ENCODE measurements at regions not wholly inside any gene's neighbourhood (a gene's known extent, or its start where the extent isn't known, plus 50 kb on each side); places are given as distances from the start of the nearest gene placed in this dataset.

DNA sequence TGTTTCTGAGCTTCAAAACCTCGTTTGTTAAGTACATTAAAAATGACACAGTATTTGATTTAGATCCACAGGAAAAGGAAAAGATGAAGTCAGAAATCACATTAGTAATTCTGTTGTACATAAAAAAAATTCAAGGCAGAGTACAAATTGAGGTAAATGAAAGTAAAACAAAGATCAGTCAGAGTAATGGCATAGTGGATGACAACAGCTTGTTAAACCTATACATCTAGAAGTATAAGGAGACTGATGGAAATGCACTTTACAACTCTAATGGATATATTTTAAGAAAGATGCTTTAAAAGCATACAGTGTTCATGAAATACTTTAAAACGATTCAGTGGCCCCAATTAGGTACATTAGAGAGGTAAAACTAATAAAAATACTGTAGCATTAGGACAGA lies 631.3 kb upstream of the SEMA6A start:
- TF ChIP-seq, protein P1, sequence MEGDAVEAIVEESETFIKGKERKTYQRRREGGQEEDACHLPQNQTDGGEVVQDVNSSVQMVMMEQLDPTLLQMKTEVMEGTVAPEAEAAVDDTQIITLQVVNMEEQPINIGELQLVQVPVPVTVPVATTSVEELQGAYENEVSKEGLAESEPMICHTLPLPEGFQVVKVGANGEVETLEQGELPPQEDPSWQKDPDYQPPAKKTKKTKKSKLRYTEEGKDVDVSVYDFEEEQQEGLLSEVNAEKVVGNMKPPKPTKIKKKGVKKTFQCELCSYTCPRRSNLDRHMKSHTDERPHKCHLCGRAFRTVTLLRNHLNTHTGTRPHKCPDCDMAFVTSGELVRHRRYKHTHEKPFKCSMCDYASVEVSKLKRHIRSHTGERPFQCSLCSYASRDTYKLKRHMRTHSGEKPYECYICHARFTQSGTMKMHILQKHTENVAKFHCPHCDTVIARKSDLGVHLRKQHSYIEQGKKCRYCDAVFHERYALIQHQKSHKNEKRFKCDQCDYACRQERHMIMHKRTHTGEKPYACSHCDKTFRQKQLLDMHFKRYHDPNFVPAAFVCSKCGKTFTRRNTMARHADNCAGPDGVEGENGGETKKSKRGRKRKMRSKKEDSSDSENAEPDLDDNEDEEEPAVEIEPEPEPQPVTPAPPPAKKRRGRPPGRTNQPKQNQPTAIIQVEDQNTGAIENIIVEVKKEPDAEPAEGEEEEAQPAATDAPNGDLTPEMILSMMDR (IDR thresholded peaks at IDR 0.05; ENCODE audit: low read depth, low read length, poor library complexity, severe bottlenecking): no peak
- TF ChIP-seq EZH2phosphoT487 (IDR thresholded peaks at IDR 0.05; ENCODE audit: borderline replicate concordance, low read length): no peak
